Trophoblast cell (in vitro differentiated cells and primary cell): ENCODE measurements at regions not wholly inside any gene's neighbourhood (a gene's known extent, or its start where the extent isn't known, plus 50 kb on each side); places are given as distances from the start of the nearest gene placed in this dataset.
A peak's percentile ranks its signal among the peaks of the same experiment; 100 is the strongest.

Source experiments
- DNase-seq, 2 donors: peaks; one replicate each; pipeline ENCODE4 v3.0.0-alpha.2; 2016
- H2AFZ ChIP-seq: 2 replicates; pipeline ENCODE4 v1.6.1; 2013; ENCODE audit warnings: low read length, moderate library complexity, mild to moderate bottlenecking; ENCODE audit not compliant: insufficient read depth, poor library complexity
- H2AK5ac ChIP-seq: 2 replicates; pipeline ENCODE4 v1.6.1; 2013; ENCODE audit warnings: mild to moderate bottlenecking, low read length
- H2BK120ac ChIP-seq: 2 replicates; pipeline ENCODE4 v1.6.1; 2013; ENCODE audit warnings: low read length, mild to moderate bottlenecking, moderate library complexity; ENCODE audit not compliant: insufficient read depth, poor library complexity
- H2BK12ac ChIP-seq: 2 replicates; pipeline ENCODE4 v1.6.1; 2013; ENCODE audit warnings: mild to moderate bottlenecking, low read length, moderate library complexity
- H2BK5ac ChIP-seq: 2 replicates; pipeline ENCODE4 v1.6.1; 2013; ENCODE audit warnings: low read length, low read depth, moderate library complexity, mild to moderate bottlenecking; ENCODE audit not compliant: poor library complexity
- H3K14ac ChIP-seq: 2 replicates; pipeline ENCODE4 v1.6.1; 2013; ENCODE audit warnings: mild to moderate bottlenecking, low read length
- H3K18ac ChIP-seq: 2 replicates; pipeline ENCODE4 v1.6.1; 2013; ENCODE audit warnings: mild to moderate bottlenecking, low read length
- H3K23ac ChIP-seq: 2 replicates; pipeline ENCODE4 v1.6.1; 2013; ENCODE audit warnings: low read length
- H3K27ac ChIP-seq: 2 replicates; pipeline ENCODE4 v1.5.1; 2013; ENCODE audit warnings: low read depth, mild to moderate bottlenecking, inconsistent platforms, low read length, moderate library complexity
- H3K27me3 ChIP-seq: 2 replicates; pipeline ENCODE4 v1.6.1; 2013; ENCODE audit warnings: inconsistent platforms, mild to moderate bottlenecking, low read length, moderate library complexity; ENCODE audit not compliant: insufficient read depth
- H3K36me3 ChIP-seq, 2 experiments: 1 replicate in 1 of 2; 2 replicates in 1 of 2; pipeline ENCODE4 v1.6.1; 2013; ENCODE audit warnings: low read length in 2 of 2, mild to moderate bottlenecking in 2 of 2, moderate library complexity in 1 of 2; ENCODE audit not compliant: insufficient read depth in 2 of 2, control insufficient read depth in 1 of 2
- H3K4ac ChIP-seq: 2 replicates; pipeline ENCODE4 v1.6.1; 2013; ENCODE audit warnings: low read depth, mild to moderate bottlenecking, low read length, moderate library complexity
- H3K4me1 ChIP-seq, 2 experiments: 1 replicate in 1 of 2; 2 replicates in 1 of 2; pipeline ENCODE4 v1.6.1; 2013; ENCODE audit warnings: low read length in 2 of 2, mild to moderate bottlenecking in 2 of 2, moderate library complexity in 1 of 2; ENCODE audit not compliant: insufficient read depth in 2 of 2, control insufficient read depth in 1 of 2
- H3K4me2 ChIP-seq: 2 replicates; pipeline ENCODE4 v1.6.1; 2013; ENCODE audit warnings: inconsistent platforms, mild to moderate bottlenecking, low read length, moderate library complexity
- H3K4me3 ChIP-seq: 2 replicates; pipeline ENCODE4 v1.5.1; 2013; ENCODE audit warnings: mild to moderate bottlenecking, low read depth, low read length, inconsistent platforms
- H3K79me1 ChIP-seq: one replicate; pipeline ENCODE4 v1.6.1; 2013; ENCODE audit warnings: low read length
- H3K79me2 ChIP-seq: 2 replicates; pipeline ENCODE4 v1.6.1; 2013; ENCODE audit warnings: low read length, mild to moderate bottlenecking; ENCODE audit not compliant: control insufficient read depth, insufficient read depth, poor library complexity
- H3K9ac ChIP-seq: 2 replicates; pipeline ENCODE4 v1.6.1; 2013; ENCODE audit warnings: mild to moderate bottlenecking, low read length
- H3K9me3 ChIP-seq: 2 replicates; pipeline ENCODE4 v1.6.1; 2013; ENCODE audit warnings: low read depth, mild to moderate bottlenecking, control low read depth, inconsistent platforms, low read length; ENCODE audit not compliant: insufficient read depth
- H4K12ac ChIP-seq: 2 replicates; pipeline ENCODE4 v1.6.1; 2013; ENCODE audit warnings: low read depth, mild to moderate bottlenecking, low read length, moderate library complexity
- H4K8ac ChIP-seq: 2 replicates; pipeline ENCODE4 v1.6.1; 2013; ENCODE audit warnings: low read depth, mild to moderate bottlenecking, low read length, moderate library complexity
- H4K91ac ChIP-seq: one replicate; pipeline ENCODE4 v1.6.1; 2013; ENCODE audit warnings: low read depth, mild to moderate bottlenecking, low read length, moderate library complexity
- WGBS: extraction: QIAGEN DNeasy Blood & Tissue Kit; methylation state at CpG from one replicate; pipeline ENCODE4 v1.1.7; 2013; ENCODE audit warnings: missing lambda C conversion rate; ENCODE audit not compliant: insufficient read length, insufficient coverage; ENCODE audit errors: extremely low coverage; 5-methylcytosine and 5-hydroxymethylcytosine counted together

- no peak overlapping the region for H2BK120ac ChIP-seq
- H3K79me2 ChIP-seq, result no peaks in the 10 kb centered on the region
- no peaks in the 10 kb centered on the region for H3K9me3 ChIP-seq
- H3K4me1 ChIP-seq, result no peaks in the 10 kb centered on the region
- no peak overlapping the region for H3K14ac ChIP-seq
- no peak overlapping the region for H3K9ac ChIP-seq
- no peak overlapping the region for H4K12ac ChIP-seq
- H3K4me2 ChIP-seq, result no peak overlapping the region
- no peak overlapping the region for H4K91ac ChIP-seq
- no peaks in the 10 kb centered on the region for H3K36me3 ChIP-seq
- no peak overlapping the region for H2AFZ ChIP-seq
- WGBS, result no CpG with 5 or more reads among the region's 5 CpGs
- H3K27me3 ChIP-seq, result no peaks in the 10 kb centered on the region
- H4K8ac ChIP-seq, result no peak overlapping the region
- no peak for DNase-seq
- no peak overlapping the region for H3K23ac ChIP-seq
- H3K4ac ChIP-seq, result no peak overlapping the region
- no peak overlapping the region for H2AK5ac ChIP-seq
- no peak overlapping the region for H2BK5ac ChIP-seq
- no peak overlapping the region for H2BK12ac ChIP-seq
- H3K27ac ChIP-seq, result no peak overlapping the region
- H3K18ac ChIP-seq, result no peak overlapping the region
- H3K79me1 ChIP-seq, result no peaks in the 10 kb centered on the region
- no peak overlapping the region for H3K4me3 ChIP-seq
Measured at GRCh38 chr4:156255230-156256007, 301.8 kb upstream of the CTSO start.

DNA sequence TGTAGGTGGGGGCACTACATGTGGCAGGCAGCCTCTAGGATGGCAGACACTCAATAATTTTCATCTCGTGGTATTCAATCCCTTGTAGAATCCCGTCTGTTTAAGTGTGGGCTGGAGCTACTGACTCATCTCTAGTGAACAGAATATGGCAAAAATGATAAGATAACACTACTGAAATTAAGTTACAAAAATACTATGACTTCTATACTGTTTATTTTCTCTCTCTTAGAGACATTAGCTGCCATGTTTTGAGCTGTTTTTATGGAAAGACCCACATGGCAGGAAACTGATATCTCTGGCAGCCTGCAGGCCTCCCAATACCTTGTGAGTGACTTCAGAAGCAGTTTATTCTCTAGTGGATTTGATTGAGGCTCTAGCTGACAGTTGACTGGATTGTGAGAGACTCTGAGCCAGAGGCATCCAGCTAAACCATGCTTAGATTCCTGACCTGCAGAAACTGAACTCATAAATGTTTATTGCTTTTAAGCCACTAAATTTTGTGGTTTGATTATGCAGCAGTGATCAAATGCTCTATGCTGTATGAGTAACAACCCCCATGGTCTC lies 298.8 kb upstream of the CTSO start:
- no peak overlapping the region for H3K4me2 ChIP-seq
- no peak overlapping the region for H3K4ac ChIP-seq
- H2AFZ ChIP-seq, result no peak overlapping the region
- H2BK120ac ChIP-seq, result no peak overlapping the region
- H2AK5ac ChIP-seq, result no peak overlapping the region
- H3K79me2 ChIP-seq, result no peaks in the 10 kb centered on the region
- H3K27ac ChIP-seq, result no peak overlapping the region
- no peaks in the 10 kb centered on the region for H3K9me3 ChIP-seq
- no peak overlapping the region for H3K9ac ChIP-seq
- no CpG with 5 or more reads among the region's 2 CpGs for WGBS
- DNase-seq, result peak in 1 of 2 donors; percentile 44
- H3K4me1 ChIP-seq, result no peaks in the 10 kb centered on the region
- H3K36me3 ChIP-seq, result no peaks in the 10 kb centered on the region
- H4K8ac ChIP-seq, result no peak overlapping the region
- no peak overlapping the region for H3K4me3 ChIP-seq
- no peak overlapping the region for H2BK12ac ChIP-seq
- H3K14ac ChIP-seq, result no peak overlapping the region
- H3K18ac ChIP-seq, result no peak overlapping the region
- no peak overlapping the region for H2BK5ac ChIP-seq
- H3K23ac ChIP-seq, result no peak overlapping the region
- no peak overlapping the region for H4K12ac ChIP-seq
- H3K79me1 ChIP-seq, result no peaks in the 10 kb centered on the region
- no peaks in the 10 kb centered on the region for H3K27me3 ChIP-seq
- H4K91ac ChIP-seq, result no peak overlapping the region

- no peaks in the 10 kb centered on the region for H3K79me2 ChIP-seq
- H2BK5ac ChIP-seq, result no peak overlapping the region
- no CpG with 5 or more reads among the region's 3 CpGs for WGBS
- no peak overlapping the region for H2BK12ac ChIP-seq
- no peaks in the 10 kb centered on the region for H3K36me3 ChIP-seq
- H3K4me1 ChIP-seq, result no peaks in the 10 kb centered on the region
- H3K18ac ChIP-seq, result no peak overlapping the region
- no peak overlapping the region for H2BK120ac ChIP-seq
- no peak overlapping the region for H3K4ac ChIP-seq
- no peak overlapping the region for H3K27ac ChIP-seq
- DNase-seq, result peak in 1 of 2 donors; percentile 64
- H3K9me3 ChIP-seq, result no peaks in the 10 kb centered on the region
- H3K14ac ChIP-seq, result no peak overlapping the region
- no peak overlapping the region for H4K8ac ChIP-seq
- H3K27me3 ChIP-seq, result no peaks in the 10 kb centered on the region
- no peak overlapping the region for H2AFZ ChIP-seq
- no peak overlapping the region for H3K4me3 ChIP-seq
- no peak overlapping the region for H3K4me2 ChIP-seq
- H3K9ac ChIP-seq, result no peak overlapping the region
- no peak overlapping the region for H3K23ac ChIP-seq
- no peak overlapping the region for H2AK5ac ChIP-seq
- H3K79me1 ChIP-seq, result no peaks in the 10 kb centered on the region
- H4K12ac ChIP-seq, result no peak overlapping the region
- H4K91ac ChIP-seq, result no peak overlapping the region
Measured at GRCh38 chr4:156251373-156252065, 297.9 kb upstream of the CTSO start.

DNA sequence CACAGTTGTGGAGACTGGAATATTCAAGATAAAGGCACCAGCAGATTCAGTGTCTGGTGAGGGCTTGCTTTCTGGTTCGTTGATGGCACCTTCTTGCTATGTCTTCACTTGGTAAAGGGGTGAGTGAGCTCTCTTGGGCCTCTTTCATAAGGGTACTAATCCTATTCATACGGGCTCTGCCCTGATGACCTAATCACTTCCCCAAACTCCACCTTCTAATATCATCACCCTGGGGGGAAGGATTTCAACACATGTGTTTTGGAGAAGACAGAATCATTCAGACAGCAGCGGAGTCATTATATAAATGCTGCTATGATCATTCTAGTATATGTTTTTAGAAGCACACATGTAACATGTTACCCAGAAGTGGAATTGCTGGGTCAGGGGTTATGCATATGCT lies 295.3 kb upstream of the CTSO start:
- H3K79me2 ChIP-seq, result no peaks in the 10 kb centered on the region
- H3K27me3 ChIP-seq, result no peaks in the 10 kb centered on the region
- H3K9ac ChIP-seq, result no peak overlapping the region

More for the DNA sequence above, 295.3 kb upstream of the CTSO start:
- Histone ChIP-seq H3K4ac (no peak overlapping the region), H3K27ac (no peak overlapping the region), H3K14ac (no peak overlapping the region), H4K91ac (no peak overlapping the region), H2BK12ac (no peak overlapping the region), H2AK5ac (no peak overlapping the region), H3K18ac (no peak overlapping the region), H2AFZ (no peak overlapping the region), H3K79me1 (no peaks in the 10 kb centered on the region), H3K23ac (no peak overlapping the region), H3K9me3 (no peaks in the 10 kb centered on the region), H4K12ac (no peak overlapping the region), H2BK5ac (no peak overlapping the region), H3K4me1 (no peaks in the 10 kb centered on the region), H4K8ac (no peak overlapping the region), H3K4me3 (no peak overlapping the region), H3K36me3 (no peaks in the 10 kb centered on the region), H2BK120ac (no peak overlapping the region), H3K4me2 (no peak overlapping the region)
- DNase-seq, result peak; percentile 45 to 52
- no CpG with 5 or more reads among the region's 3 CpGs for WGBS
